ENCODE measurements at regions not wholly inside any gene's neighbourhood (a gene's known extent, or its start where the extent isn't known, plus 50 kb on each side); places are given as distances from the start of the nearest gene placed in this dataset.

- DNase-seq, result no peak
Observed at GRCh38 chr21:15491100-15491499, 238.7 kb upstream of the USP25 start.

- DNase-seq, result no peak
Observed at GRCh38 chr21:15493646-15494045, 236.1 kb upstream of the USP25 start.

- no peak for DNase-seq
Observed at GRCh38 chr21:15494481-15494880, 235.3 kb upstream of the USP25 start.

GRCh38 chr21:15495965-15496364 is 233.8 kb upstream of the USP25 start:
- DNase-seq, result no peak

- DNase-seq, result no peak
Observed at GRCh38 chr21:15496911-15497310, 232.9 kb upstream of the USP25 start.

GRCh38 chr21:15498455-15498854 is 231.3 kb upstream of the USP25 start:
- peak; percentile 3 for DNase-seq

GRCh38 chr21:15506086-15506485 is 223.7 kb upstream of the USP25 start:
- no peak for DNase-seq

GRCh38 chr21:15508554-15508953 is 221.2 kb upstream of the USP25 start:
- DNase-seq, result no peak

- peak; percentile 48 for DNase-seq
Observed at GRCh38 chr21:15514073-15514946, 215.5 kb upstream of the USP25 start.

GRCh38 chr21:15515908-15516307 is 213.9 kb upstream of the USP25 start:
- no peak for DNase-seq

GRCh38 chr21:15517394-15517793 is 212.4 kb upstream of the USP25 start:
- DNase-seq, result no peak

- no peak for DNase-seq
Observed at GRCh38 chr21:15520811-15521643, 208.8 kb upstream of the USP25 start.

GRCh38 chr21:15521644-15522001 is 208.2 kb upstream of the USP25 start:
- no peak for DNase-seq

GRCh38 chr21:15522148-15522547 is 207.6 kb upstream of the USP25 start:
- DNase-seq, result no peak

GRCh38 chr21:15524855-15525254 is 204.9 kb upstream of the USP25 start:
- no peak for DNase-seq

- no peak for DNase-seq
Observed at GRCh38 chr21:15526798-15527197, 203.0 kb upstream of the USP25 start.

GRCh38 chr21:15528346-15528745 is 201.4 kb upstream of the USP25 start:
- DNase-seq, result no peak

GRCh38 chr21:15531986-15532385 is 197.8 kb upstream of the USP25 start:
- no peak for DNase-seq

GRCh38 chr21:15533618-15534017 is 196.2 kb upstream of the USP25 start:
- DNase-seq, result no peak

GRCh38 chr21:15534450-15534886 is 195.3 kb upstream of the USP25 start:
- no peak for DNase-seq

- no peak for DNase-seq
Observed at GRCh38 chr21:15539376-15539775, 190.4 kb upstream of the USP25 start.

- no peak for DNase-seq
Observed at GRCh38 chr21:15543473-15543872, 186.3 kb upstream of the USP25 start.

- no peak for DNase-seq
Observed at GRCh38 chr21:15549671-15550070, 180.1 kb upstream of the USP25 start.

- no peak for DNase-seq
Observed at GRCh38 chr21:15552914-15553494, 176.8 kb upstream of the USP25 start.

Data from activated CD4-positive, alpha-beta T cell treated with anti-CD3 and anti-CD28 coated beads, Interleukin-2, amount 50 U/mL, for 16 hours (primary cell).